IPS DF 4.7 (cell line): ENCODE measurements at regions not wholly inside any gene's neighbourhood (a gene's known extent, or its start where the extent isn't known, plus 50 kb on each side); places are given as distances from the start of the nearest gene placed in this dataset.

Experiments used
- DNase-seq: peaks from one replicate; pipeline ENCODE4 v3.0.0-alpha.2; 2013; ENCODE audit warnings: low spot score; ENCODE audit errors: extremely low read depth

GRCh38 chr2:215693193-215693998, 257.5 kb upstream of the FN1 start:
- no peak for DNase-seq

DNA sequence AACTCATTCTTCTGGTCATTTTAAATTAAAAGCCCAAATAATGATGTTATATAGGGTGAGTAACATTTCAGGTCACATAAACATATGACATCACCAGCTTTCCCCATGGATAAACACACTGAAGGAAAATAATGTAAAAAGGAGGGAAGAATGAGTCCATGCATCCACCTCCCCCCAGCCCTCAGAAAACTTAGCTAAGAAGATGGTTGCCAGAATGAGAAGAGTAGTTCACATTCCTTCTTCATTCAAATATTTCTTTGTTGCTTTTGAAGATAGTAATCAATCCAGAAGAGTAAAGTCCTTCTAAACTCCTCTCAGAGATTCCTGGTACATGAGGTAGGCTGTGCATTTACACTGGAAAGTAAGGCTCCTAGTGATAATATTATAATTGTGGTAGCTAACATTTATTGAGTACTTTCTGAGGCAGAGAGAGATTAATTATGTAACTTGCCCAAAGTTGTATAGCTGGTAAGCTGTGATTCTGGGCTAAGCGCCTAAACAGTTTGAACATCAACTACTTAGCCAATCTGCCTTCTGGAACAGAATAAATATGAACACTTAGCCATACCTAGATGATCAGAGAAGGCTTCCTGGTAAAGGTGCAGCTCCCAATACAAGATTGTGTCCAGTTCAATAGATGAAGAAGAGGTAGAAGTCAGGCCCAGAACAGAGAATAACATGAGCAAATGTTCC, 256.7 kb upstream of the FN1 start:
- no peak for DNase-seq

GRCh38 chr2:215691346-215691745, 255.5 kb upstream of the FN1 start:
- no peak for DNase-seq

GRCh38 chr2:215687149-215688031, 251.5 kb upstream of the FN1 start:
- DNase-seq = no peak

DNA sequence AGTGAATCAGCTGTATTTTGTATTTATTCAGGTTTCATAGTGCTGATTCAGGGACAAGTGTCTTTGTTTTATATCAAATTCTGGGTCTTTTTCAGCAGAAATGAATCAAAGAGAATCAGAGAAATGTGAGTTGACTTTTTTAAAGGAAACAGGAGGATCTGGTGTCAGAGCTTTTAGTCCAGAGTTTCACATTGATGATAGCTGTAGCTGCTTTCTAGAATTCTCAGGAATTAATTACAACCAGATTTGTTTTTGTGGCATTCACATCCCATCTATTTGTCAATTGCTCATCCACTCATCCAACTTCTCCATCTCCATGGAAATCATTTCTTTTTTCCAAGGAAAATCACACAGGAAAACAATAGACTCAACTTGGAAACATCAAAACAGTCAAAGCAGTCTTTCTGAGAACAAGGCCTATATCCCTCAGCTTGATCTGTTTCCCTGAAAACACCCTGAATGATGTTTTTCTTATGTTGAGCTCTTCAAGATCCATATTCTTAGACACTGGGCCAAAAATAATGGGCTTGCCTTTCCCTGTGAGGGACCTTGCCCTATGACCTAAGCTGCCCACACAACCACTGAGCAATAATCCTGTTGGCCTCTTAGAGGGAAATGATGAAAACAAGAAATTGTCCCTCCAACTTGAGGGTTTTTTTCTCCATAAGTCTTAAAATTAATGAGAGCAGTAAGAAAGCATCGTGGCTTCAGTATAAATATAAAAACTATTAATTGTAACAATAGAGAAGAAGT, 249.5 kb upstream of the FN1 start:
- no peak for DNase-seq

GRCh38 chr2:215684448-215685237, 248.8 kb upstream of the FN1 start:
- DNase-seq = no peak

DNA sequence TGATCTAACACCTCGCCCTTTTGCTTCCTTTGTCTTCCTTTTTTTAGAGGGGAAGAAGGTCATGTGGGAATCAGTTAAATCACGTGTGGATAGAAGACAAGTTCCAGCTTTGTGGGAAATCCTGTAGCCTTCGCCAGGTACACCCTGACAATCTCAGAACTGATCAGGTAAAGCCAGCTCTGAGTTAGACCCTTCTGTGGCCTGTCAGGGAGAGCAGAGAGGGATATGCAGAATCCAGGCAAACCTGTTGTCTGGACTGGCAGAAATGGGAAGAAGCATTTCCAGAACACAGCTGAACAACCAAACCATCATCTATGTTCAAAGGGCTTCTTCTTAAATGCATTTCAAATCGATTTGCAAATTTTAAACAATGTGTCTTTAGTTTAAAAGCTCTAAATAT, 247.4 kb upstream of the FN1 start:
- DNase-seq = no peak

DNA sequence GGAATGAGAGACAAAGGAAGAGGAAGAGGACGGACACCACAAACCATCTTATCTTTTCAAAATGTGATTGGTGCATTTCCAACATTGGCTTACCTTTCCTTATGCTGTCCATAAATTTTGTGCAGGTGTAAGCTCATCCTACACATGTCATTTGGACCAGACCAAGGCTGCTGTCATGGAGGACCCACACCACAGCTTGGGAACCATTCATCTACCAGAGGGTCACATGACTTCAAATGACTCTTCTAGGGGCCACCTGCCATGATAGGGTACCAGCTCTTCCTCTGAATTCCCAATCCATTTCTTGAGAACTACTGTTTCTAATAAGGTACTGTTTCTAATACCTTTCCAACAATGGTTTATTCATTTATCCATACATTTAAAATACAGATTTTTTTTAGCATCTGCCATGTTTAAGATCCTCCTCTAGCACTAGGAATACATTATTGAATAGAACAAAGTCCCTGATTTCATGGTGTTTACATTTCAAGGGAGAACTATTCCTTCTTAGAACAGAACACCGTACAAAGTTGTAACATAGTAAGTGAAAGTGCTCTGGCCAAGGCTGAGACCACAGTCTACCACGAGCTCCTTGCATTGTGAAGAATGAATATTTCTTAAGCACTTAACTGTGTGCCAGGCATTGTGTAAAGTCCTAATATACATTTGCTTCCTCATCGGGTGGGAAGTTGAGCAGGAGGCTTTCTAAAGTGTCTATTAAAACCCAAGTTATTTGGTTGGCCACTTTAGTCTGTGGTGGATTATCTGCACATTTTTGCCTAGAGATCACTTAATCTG, 246.1 kb upstream of the FN1 start:
- DNase-seq = no peak

GRCh38 chr2:215680605-215681598, 245.0 kb upstream of the FN1 start:
- no peak for DNase-seq

- no peak for DNase-seq
Measured at GRCh38 chr2:215678094-215678493, 242.2 kb upstream of the FN1 start.

- no peak for DNase-seq
Measured at GRCh38 chr2:215677481-215677880, 241.6 kb upstream of the FN1 start.

DNA sequence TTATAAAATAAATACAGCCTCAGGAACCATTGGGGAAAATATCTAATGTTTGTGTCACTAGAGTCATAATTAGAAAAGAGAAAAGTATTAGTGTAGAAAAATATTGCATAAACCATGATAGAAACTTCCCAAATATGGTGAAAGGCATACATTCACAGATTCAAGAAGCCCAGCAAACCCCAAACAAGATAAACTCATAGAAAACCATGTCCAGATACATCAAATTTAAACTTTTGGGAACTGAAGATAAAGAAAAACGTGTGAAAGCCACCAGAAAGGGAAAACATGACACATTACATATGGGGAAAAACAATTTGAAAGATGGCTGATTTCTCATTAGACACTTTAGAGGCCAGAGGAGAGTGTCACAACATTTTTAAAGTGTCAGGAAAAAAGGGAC, 236.5 kb upstream of the FN1 start:
- DNase-seq = no peak

DNA sequence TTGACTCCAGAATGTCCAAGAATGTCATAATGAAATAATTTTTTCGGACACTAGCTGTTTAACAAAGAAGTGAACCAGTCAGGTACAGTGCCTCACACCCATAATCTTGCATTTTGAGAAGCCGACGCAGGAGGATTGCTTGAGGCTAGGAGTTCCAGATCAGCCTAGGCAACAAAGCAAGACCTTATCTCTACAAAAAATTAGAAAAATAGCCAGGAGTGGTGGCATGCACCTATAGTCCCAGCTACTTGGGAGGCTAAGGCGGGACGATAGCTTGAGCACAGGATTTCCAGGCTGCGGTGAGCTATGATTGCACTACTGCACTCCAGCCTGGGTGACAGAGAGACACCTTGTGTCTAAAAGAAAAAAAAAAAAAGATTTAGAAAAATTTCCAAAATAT, 235.8 kb upstream of the FN1 start:
- DNase-seq = no peak

DNA sequence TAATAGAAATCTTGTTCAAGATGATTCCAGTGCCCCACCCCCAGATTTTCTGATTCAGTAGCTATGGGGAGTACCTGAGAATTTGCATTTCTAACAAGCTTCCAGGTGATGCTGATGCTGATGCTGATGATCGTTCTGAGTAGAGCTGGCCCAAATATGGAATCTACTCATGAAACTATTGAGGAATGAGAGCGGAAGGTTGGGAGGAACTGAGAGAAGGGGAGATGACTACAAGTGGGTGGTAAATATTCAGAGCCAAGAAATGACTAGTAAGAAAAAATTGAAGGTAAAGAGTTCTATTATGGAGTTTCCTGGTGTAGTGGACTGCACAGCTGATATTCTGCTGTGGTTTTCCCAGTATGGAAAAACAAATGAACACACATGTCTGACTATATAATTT, 235.4 kb upstream of the FN1 start:
- no peak for DNase-seq

GRCh38 chr2:215670396-215670795, 234.5 kb upstream of the FN1 start:
- DNase-seq = no peak

- DNase-seq = no peak
Measured at GRCh38 chr2:215668378-215668775, 232.5 kb upstream of the FN1 start.

DNA sequence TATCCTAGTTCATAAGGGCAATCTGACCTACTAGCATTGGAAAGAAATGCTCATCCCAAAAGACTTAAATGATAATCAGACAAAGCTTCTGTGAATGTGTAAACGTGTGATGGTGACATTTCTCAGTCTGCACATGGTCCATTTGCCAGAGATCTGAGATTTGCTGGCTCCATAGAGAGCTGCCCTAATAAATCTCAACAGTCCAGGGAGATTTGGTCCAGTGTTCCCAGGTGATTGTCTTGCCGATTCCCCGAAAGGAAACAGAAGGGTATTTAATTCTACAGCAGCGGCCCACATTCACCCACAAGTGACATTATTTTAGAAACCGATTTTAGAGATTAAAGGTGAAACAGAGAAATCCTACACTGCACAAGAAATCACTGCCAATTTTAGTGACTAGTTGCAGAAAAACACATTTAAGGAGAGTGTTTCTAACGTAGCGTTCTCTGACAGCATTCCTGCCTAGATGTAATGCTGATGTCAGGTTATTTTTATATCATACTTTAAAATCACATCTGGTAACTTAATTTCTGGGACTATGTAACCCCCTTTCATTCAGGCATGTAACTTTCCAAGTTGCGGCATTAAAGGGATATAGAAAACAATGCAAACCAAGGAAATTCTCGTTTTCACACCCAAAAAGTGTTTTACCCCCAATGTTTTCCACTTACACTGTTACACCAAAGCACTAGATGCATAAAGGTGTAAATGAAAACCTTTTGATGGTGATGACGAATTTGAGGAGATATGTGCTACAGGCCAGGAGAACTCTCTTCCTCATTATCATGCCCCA, 231.9 kb upstream of the FN1 start:
- DNase-seq = no peak
